ENCODE measurements at regions not wholly inside any gene's neighbourhood (a gene's known extent, or its start where the extent isn't known, plus 50 kb on each side); places are given as distances from the start of the nearest gene placed in this dataset.

- Histone ChIP-seq H3K9me3 (ENCODE audit: control insufficient read depth in 2 of 3, insufficient read depth in 1 of 3, low read length in 3 of 3) (no peaks in the 10 kb centered on the region), H3K27me3 (ENCODE audit: control insufficient read depth, insufficient read depth, low read length) (no peaks in the 10 kb centered on the region), H3K4me3 (ENCODE audit: low read length in 3 of 3) (no peak overlapping the region), H3K36me3 (ENCODE audit: control insufficient read depth in 2 of 3, insufficient read depth in 3 of 3, low read length in 3 of 3) (no peaks in the 10 kb centered on the region), H3K9ac (ENCODE audit: low read length in 3 of 3) (no peak overlapping the region), H3K27ac (ENCODE audit: low read depth in 2 of 2, low read length in 2 of 2) (no peak overlapping the region), H3K4me1 (ENCODE audit: control insufficient read depth in 2 of 3, insufficient read depth in 2 of 3, low read depth in 1 of 3, low read length in 3 of 3) (no peaks in the 10 kb centered on the region)
- DNase-seq (no peak), FAIRE-seq (no peak)
- intact Hi-C loops (cut with DNase I), result no loop called here
- TF ChIP-seq, protein P1, sequence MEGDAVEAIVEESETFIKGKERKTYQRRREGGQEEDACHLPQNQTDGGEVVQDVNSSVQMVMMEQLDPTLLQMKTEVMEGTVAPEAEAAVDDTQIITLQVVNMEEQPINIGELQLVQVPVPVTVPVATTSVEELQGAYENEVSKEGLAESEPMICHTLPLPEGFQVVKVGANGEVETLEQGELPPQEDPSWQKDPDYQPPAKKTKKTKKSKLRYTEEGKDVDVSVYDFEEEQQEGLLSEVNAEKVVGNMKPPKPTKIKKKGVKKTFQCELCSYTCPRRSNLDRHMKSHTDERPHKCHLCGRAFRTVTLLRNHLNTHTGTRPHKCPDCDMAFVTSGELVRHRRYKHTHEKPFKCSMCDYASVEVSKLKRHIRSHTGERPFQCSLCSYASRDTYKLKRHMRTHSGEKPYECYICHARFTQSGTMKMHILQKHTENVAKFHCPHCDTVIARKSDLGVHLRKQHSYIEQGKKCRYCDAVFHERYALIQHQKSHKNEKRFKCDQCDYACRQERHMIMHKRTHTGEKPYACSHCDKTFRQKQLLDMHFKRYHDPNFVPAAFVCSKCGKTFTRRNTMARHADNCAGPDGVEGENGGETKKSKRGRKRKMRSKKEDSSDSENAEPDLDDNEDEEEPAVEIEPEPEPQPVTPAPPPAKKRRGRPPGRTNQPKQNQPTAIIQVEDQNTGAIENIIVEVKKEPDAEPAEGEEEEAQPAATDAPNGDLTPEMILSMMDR (IDR thresholded peaks at IDR 0.05; ENCODE audit: borderline replicate concordance, extremely low read depth, insufficient read depth), result no peak
Observed at GRCh38 chr19:29442094-29442493, 83.7 kb upstream of the VSTM2B start.

DNA sequence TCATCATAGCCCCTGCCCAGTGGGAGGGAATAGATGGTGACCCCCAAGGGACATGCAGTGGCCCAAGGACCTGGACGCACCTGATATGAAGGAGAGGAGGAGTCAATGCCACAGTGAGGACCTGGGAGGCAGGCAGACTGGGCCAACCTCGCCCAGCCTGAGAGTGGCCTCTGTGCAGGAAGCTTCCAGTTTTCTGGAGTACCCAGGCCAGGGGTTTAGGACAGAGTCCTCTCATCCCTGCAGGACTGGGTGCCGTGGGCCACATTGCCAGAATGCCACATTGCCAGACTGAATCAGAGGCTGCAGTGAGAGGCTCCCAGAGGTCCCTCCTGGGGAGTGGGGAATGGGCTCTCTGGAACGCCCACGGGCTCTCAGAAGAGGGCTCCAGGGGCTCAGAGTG lies 82.9 kb upstream of the VSTM2B start:
- TF ChIP-seq, protein P1 (IDR thresholded peaks at IDR 0.05; ENCODE audit: borderline replicate concordance, extremely low read depth, insufficient read depth), result no peak
- no peaks in the 10 kb centered on the region for H3K36me3 ChIP-seq (ENCODE audit: control insufficient read depth in 2 of 3, insufficient read depth in 3 of 3, low read length in 3 of 3)
- no peaks in the 10 kb centered on the region for H3K27me3 ChIP-seq (ENCODE audit: control insufficient read depth, insufficient read depth, low read length)
- no peak overlapping the region for H3K27ac ChIP-seq (ENCODE audit: low read depth in 2 of 2, low read length in 2 of 2)
- intact Hi-C loops (cut with DNase I), result no loop called here
- no peaks in the 10 kb centered on the region for H3K4me1 ChIP-seq (ENCODE audit: control insufficient read depth in 2 of 3, insufficient read depth in 2 of 3, low read depth in 1 of 3, low read length in 3 of 3)
- no peak overlapping the region for H3K4me3 ChIP-seq (ENCODE audit: low read length in 3 of 3)
- DNase-seq (no peak), FAIRE-seq (no peak)
- H3K9me3 ChIP-seq (ENCODE audit: control insufficient read depth in 2 of 3, insufficient read depth in 1 of 3, low read length in 3 of 3), result no peaks in the 10 kb centered on the region
- no peak overlapping the region for H3K9ac ChIP-seq (ENCODE audit: low read length in 3 of 3)

DNA sequence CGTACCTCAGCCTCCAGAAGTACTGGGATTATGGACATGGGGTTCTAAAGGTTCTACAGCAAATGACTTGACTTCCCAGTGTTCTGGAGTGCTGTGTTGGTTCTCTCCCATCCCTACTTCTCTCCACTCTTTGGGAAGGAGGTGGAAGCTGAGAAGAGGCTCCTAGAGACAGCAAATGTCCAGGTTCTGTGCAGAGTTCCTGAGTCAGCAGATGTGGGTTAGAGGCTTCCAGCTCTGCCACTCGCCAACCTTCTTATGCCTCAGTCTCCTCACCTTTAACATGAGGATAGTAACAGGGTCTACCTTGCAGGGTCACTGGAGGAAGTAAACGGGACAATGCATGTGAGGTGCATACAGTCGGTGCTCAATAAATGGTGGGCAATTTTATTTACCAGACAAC lies 80.5 kb upstream of the VSTM2B start:
- no peak overlapping the region for H3K4me3 ChIP-seq (ENCODE audit: low read length in 3 of 3)
- H3K27ac ChIP-seq (ENCODE audit: low read depth in 2 of 2, low read length in 2 of 2), result no peak overlapping the region
- H3K9me3 ChIP-seq (ENCODE audit: control insufficient read depth in 2 of 3, insufficient read depth in 1 of 3, low read length in 3 of 3), result no peaks in the 10 kb centered on the region
- DNase-seq (no peak), FAIRE-seq (no peak)
- intact Hi-C loops (cut with DNase I), result no loop called here
- no peaks in the 10 kb centered on the region for H3K4me1 ChIP-seq (ENCODE audit: control insufficient read depth in 2 of 3, insufficient read depth in 2 of 3, low read depth in 1 of 3, low read length in 3 of 3)
- no peaks in the 10 kb centered on the region for H3K27me3 ChIP-seq (ENCODE audit: control insufficient read depth, insufficient read depth, low read length)
- H3K9ac ChIP-seq (ENCODE audit: low read length in 3 of 3), result no peak overlapping the region
- H3K36me3 ChIP-seq (ENCODE audit: control insufficient read depth in 2 of 3, insufficient read depth in 3 of 3, low read length in 3 of 3), result no peaks in the 10 kb centered on the region
- TF ChIP-seq, protein P1 (IDR thresholded peaks at IDR 0.05; ENCODE audit: borderline replicate concordance, extremely low read depth, insufficient read depth), result no peak

DNA sequence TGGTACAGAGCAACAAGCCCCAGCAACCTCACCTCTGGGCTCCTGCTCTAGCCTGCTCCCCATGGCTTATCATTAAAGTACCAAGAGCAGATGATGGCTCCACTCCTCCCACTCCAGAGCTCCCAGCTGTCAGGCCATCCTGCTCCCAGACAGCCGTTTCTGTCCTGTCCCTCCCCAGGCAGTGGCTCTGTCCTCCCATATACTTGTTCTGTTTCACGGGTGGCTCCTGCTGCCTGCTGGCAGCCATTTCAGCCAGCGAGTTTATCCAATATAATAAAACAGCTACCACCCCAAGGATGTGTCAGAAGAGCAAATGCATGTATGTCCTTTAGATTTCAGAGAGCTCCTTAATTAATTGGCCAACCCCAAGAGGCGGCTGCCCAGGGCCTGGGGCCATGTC lies 79.4 kb upstream of the VSTM2B start:
- FAIRE-seq, result no peak

More for the DNA sequence above, 79.4 kb upstream of the VSTM2B start:
- Histone ChIP-seq H3K36me3 (ENCODE audit: control insufficient read depth in 2 of 3, insufficient read depth in 3 of 3, low read length in 3 of 3) (no peaks in the 10 kb centered on the region), H3K27ac (ENCODE audit: low read depth in 2 of 2, low read length in 2 of 2) (no peak overlapping the region), H3K4me1 (ENCODE audit: control insufficient read depth in 2 of 3, insufficient read depth in 2 of 3, low read depth in 1 of 3, low read length in 3 of 3) (no peaks in the 10 kb centered on the region), H3K4me3 (ENCODE audit: low read length in 3 of 3) (no peak overlapping the region), H3K27me3 (ENCODE audit: control insufficient read depth, insufficient read depth, low read length) (no peaks in the 10 kb centered on the region), H3K9ac (ENCODE audit: low read length in 3 of 3) (no peak overlapping the region), H3K9me3 (ENCODE audit: control insufficient read depth in 2 of 3, insufficient read depth in 1 of 3, low read length in 3 of 3) (no peaks in the 10 kb centered on the region)
- intact Hi-C loops (cut with DNase I), result no loop called here
- TF ChIP-seq, protein P1 (IDR thresholded peaks at IDR 0.05; ENCODE audit: borderline replicate concordance, extremely low read depth, insufficient read depth), result no peak
- DNase-seq, result no peak
